Gastrocnemius medialis (tissue), 4 donors: ENCODE measurements at regions not wholly inside any gene's neighbourhood (a gene's known extent, or its start where the extent isn't known, plus 50 kb on each side); places are given as distances from the start of the nearest gene placed in this dataset.

ENCODE experiments used
- POLR2A ChIP-seq, 2 donors: fragments of 450-650 bp; IDR thresholded peaks; one replicate each; pipeline ENCODE4 v1.6.1; 2017; ENCODE audit warnings: antibody characterized with exemption in 2 of 2, mild to moderate bottlenecking in 2 of 2, moderate library complexity in 2 of 2
- TF ChIP-seq, protein P1 (sequence below), 5 experiments: fragments of 450-650 bp in 3 of 5; fragments of 200-600 bp in 2 of 5; sonication (generic) in 2 of 5; IDR thresholded peaks in 4 of 5; conservative IDR thresholded peaks in 1 of 5; 1 replicate in 4 of 5; 2 replicates in 1 of 5; pipeline ENCODE4 v1.5.1; 2016 to 2019; ENCODE audit warnings: antibody characterized with exemption in 5 of 5, mild to moderate bottlenecking in 3 of 5, moderate library complexity in 3 of 5

DNA sequence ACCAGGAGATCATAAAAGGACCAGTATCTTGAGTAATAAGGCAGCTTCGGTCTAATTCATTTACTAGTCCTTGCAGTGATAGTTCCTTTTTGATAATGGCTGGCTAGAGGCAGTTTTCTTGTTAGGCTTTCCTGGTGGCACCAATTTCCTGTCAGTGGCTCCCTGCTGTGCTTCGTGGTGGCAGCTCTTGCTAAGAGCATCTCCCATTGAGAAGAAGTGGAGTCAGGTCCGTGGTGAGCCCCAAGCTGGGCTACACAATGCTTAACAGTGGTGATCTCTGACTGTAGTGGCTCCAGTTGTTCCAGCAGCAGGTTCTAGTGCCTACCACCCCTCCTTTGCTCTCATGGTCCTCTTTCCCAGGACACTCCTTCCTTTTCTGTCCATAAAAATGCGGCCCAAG lies 111.2 kb downstream of the RAP2B start:
- TF ChIP-seq, protein P1, sequence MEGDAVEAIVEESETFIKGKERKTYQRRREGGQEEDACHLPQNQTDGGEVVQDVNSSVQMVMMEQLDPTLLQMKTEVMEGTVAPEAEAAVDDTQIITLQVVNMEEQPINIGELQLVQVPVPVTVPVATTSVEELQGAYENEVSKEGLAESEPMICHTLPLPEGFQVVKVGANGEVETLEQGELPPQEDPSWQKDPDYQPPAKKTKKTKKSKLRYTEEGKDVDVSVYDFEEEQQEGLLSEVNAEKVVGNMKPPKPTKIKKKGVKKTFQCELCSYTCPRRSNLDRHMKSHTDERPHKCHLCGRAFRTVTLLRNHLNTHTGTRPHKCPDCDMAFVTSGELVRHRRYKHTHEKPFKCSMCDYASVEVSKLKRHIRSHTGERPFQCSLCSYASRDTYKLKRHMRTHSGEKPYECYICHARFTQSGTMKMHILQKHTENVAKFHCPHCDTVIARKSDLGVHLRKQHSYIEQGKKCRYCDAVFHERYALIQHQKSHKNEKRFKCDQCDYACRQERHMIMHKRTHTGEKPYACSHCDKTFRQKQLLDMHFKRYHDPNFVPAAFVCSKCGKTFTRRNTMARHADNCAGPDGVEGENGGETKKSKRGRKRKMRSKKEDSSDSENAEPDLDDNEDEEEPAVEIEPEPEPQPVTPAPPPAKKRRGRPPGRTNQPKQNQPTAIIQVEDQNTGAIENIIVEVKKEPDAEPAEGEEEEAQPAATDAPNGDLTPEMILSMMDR (IDR thresholded peaks at IDR 0.05 in 4 of 5, conservative IDR thresholded peaks at IDR 0.05 in 1 of 5): no peak
- TF ChIP-seq POLR2A (IDR thresholded peaks at IDR 0.05): no peak
